Stimulated activated CD4-positive, alpha-beta T cell treated with anti-CD3 and anti-CD28 coated beads, Interleukin-4, amount 100 ng/mL, for 48 hours (primary cell): ENCODE measurements at regions not wholly inside any gene's neighbourhood (a gene's known extent, or its start where the extent isn't known, plus 50 kb on each side); places are given as distances from the start of the nearest gene placed in this dataset.
"Not testable (repeated sequence)": the region's sequence is repeated elsewhere in the genome, so short reads cannot be mapped to it uniquely, and the experiment has no call there.

Experiments used
- DNase-seq, 2 donors: peaks; one replicate each; pipeline ENCODE4 v3.0.0-alpha.2; 2020; ENCODE audit warnings: low read depth in 2 of 2

DNA sequence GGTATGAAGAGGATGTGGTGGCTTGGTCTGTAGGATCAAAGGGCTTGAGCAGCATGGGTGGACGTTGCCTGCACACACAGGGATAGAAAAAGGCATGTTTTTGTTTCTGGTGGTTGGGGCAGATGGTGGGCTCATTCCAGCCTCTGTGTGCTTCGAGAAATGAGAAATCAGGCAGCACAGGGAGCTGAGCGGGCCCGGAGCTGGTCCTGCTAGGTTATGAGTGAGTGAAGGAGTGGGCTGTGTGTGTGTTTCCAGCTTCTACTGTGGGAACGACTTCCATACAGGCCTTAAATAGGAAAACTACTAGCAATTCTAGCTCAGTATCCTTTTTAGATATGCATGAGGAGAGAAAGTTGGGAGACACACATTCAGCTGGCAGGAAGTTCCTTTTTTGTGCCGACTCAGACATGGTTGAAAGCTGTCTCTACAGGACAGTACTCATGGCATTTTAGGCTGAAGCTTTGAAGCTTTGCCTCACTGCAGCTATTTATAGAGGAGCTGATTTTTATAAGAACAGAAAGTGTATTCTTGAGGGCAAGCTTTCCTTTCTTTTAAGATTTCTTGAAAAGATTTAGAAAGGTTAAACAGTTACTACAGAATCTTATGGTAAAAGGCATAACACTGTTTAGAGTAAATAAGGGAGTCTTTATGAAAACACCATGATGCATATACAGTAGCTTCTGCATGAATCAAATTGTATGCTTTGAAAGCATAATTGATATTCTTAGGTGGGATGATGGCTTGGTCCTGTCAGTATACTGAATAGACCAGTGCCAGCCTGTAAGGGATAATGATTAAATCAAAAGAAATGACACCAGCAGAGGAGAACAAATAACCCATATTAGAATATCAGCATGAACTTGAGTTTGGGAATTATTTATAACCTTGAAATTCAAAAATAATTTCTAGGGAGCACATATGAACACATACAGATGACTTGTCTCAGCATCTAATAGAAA, 104.0 kb upstream of the MAN1A1 start:
- DNase-seq: no peak

DNA sequence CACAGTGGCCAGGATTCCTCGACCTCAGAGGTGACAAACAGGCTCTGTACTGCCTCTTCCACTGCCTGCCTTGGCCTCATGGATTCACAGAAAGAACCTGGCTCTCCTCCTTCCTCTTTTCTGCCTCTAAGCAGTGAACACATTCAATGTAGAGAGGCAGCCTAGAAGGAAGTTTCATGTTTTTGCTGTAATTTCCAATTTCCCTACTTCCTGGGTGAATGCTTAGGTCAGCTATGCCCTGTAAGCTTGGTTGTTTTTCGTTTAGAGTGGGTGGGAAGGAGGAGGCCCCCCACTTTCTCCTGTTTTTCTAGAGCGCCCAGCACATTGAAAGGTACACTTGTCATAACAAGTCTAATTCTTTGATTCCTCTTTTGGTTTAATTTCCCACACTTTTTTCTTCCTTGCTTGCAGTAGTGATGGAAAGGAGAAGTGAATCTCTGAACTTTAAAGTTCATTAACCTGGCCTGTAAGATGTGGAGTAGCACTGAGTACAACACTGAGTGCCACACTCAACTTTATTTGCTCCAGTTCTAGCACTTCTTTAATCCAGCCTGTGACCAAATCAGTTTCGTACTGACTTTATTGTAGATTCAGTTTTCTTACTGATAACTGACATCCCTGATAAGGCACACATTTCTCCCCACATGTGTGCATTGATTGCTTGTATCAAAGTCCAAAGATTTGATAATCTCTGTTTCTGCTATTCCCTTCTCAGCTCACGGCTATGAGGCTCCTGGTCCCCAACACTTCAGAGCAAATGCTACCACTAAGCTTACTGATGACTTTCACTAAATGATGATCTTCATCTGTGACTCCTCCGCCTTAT, 100.0 kb upstream of the MAN1A1 start:
- no peak for DNase-seq

DNA sequence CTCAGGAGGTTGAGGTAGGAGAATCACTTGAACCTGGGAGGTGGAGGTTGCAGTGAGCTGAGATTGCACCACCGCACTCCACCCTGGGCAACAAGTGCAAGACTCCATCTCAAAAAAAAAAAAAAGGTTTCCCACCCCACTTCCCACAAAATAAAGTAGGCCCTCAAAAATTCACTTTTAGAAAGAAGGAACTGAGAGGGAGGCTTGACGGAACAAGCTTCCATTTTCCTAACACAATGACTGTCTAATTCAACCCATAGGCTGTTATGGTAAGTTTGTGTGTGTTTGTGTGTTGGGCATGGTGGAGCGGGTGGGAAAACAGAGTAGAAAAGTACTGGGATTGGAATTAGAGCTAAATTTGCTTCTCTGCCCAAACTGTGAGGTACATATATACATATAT, 98.4 kb upstream of the MAN1A1 start:
- no peak for DNase-seq

DNA sequence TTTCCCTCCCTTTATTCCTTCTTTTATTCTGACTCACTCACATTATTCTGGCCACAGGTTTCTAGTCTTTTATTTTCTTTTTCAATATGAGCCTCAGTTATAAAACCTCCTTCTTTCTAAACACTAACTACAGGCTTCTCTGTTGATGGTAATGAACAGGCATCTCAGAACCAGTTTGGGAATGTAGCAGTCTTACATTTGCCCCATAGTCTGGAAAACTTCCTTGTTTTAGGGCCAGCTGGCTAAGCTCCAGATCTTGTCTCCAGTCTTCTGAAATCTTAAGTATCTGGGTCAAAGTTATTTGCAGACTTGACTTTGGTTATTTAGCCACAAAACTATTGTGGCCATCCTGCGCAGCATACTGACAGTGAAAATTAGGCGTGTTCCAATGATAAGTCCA, 97.0 kb upstream of the MAN1A1 start:
- DNase-seq: no peak

GRCh38 chr6:119446115-119446554, 96.6 kb upstream of the MAN1A1 start:
- no peak for DNase-seq

DNA sequence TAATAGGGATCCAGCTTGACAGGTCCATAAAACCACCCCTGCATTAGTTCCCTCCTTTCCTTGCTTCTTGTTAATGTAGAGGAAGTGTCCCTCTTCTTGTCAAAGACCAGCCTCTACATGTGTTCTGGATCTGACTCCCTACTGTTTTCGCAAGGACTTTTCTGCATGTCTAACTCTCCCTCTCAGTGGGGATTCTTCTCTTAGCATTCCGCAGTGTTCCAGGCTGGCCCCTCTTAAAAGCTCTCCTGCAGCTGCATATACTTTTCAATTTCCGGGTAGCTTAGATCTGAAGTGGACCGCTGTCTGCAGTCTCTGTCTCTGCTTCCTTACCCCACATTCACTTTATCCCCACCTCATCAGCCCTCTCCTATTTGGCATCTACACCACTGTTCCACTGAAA, 96.1 kb upstream of the MAN1A1 start:
- no peak for DNase-seq

GRCh38 chr6:119444642-119445557, 95.3 kb upstream of the MAN1A1 start:
- no peak for DNase-seq

GRCh38 chr6:119443993-119444641, 94.6 kb upstream of the MAN1A1 start:
- DNase-seq: no peak

DNA sequence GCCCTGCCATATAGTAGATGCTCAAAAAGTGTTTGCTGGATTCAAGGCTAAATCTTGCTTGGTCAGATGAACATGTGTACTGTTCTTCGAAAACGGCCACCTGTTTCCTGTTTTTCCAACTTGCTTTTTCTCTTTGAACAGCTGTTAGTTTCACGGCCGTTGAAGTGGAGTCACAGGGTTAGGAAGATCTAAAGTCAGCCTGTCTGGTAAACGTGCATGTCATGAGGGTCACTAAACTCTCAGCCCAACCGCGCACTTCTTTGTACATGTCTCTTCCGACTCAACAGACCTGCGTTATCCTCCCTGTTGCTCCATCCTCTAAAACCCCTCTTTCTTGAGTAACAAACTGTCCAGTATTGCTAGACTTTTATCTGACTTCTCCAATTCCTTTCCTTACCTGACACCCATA, 93.2 kb upstream of the MAN1A1 start:
- DNase-seq: no peak

DNA sequence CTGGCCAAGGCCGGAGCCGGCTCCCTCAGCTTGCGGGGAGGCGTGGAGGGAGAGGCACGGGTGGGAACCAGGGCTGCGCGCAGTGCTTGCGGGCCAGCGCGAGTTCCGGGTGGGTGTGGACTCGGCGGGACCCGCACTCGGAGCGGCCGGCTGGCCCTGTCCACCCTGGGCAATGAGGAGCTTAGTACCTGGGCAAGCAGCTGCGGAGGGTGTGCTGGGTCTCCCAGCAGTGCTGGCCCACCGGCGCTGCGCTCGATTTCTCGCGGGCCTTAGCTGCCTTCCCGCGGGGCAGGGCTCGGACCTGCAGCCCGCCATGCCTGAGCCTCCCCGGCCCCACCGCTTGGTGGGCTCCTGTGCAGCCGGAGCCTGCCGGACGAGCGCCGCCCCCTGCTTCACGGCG, 91.4 kb upstream of the MAN1A1 start:
- no peak for DNase-seq

GRCh38 chr6:119436583-119436982, 87.0 kb upstream of the MAN1A1 start:
- no peak for DNase-seq

- DNase-seq: no peak
Observed at GRCh38 chr6:119431799-119432198, 82.2 kb upstream of the MAN1A1 start.

GRCh38 chr6:119430805-119431204, 81.2 kb upstream of the MAN1A1 start:
- no peak for DNase-seq

DNA sequence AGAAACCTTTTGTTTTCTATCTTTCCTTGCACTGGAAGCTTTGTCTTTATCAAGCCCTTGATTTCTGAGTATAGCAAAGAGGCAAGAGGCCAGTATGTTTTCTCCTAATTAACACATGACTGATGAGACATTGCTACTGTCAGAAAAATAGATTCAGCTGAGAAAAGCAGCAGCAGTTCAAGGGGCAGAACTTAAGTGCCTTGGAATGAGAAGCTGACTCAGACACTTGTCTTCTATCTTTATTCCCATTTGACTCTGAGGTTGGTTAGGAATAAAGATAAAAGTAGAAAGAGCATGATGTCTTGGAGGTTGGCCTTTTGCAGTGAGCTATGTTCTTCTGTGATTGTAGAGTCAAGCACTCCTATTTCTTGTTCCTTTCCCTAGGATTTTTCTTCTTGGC, 79.1 kb upstream of the MAN1A1 start:
- no peak for DNase-seq

DNA sequence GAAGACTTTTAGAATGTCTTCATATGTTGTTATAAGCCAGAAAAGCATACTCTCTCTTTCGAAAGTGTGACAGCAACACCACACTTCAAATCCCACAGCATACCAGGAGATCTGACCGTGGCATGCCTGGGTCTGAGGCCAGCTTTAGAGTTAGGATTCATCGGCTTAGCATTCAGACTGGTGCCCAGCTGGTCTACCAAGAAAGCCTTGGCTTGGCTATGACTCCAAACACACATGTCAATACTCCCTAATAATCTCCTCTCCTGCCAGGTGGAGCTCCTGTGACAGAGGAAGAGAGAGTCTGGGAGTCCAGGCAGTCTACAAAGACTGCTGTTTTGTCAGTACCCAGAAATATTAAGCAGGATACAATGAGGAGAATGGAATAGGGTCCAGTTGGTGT, 77.1 kb upstream of the MAN1A1 start:
- no peak for DNase-seq

DNA sequence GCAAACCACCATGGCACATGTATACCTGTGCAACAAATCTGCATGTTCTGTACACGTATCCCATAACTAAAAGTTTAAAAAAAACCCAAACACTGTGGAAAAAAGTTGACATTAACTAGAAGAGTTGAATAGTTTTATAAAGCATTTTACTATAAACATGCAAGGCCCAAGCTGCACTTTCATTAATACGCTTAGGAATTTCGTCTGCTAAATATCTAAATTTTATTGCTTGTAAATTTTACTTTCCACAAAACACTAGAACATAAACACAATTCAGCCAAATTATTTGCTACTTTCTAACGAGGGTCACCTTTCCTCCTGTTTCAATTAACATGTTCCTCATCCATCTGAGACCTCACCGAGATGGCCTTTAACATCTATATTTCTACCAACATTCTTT, 74.4 kb upstream of the MAN1A1 start:
- DNase-seq: no peak

DNA sequence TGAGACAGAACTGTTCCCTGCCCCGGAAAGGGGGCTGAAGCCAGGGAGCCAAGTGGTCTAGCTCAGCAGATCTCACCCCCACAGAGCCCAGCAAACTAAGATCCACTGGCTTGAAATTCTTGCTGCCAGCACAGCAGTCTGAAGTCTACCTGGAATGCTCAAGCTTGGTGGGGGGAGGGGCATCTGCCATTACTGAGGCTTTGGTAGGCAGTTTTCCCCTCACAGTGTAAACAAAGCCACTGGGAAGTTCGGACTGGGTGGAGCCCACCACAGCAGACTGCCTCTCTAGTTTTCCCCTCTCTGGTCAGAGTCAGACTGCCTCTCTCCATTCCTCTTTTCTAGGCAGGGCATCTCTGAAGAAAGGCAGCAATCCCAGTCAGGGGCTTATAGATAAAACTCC, 68.5 kb upstream of the MAN1A1 start:
- not testable (repeated sequence) for DNase-seq

GRCh38 chr6:119407156-119407555, 57.6 kb upstream of the MAN1A1 start:
- no peak for DNase-seq

DNA sequence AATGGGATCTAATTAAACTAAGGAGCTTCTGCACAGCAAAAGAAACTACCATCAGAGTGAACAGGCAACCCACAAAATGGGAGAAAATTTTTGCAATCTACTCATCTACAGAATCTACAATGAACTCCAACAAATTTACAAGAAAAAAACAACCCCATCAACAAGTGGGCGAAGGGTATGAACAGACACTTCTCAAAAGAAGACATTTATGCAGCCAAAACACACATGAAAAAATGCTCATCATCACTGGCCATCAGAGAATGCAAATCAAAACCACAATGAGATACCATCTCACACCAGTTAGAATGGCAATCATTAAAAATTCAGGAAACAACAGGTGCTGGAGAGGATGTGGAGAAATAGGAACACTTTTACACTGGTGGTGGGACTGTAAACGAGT, 55.6 kb upstream of the MAN1A1 start:
- not testable (repeated sequence) for DNase-seq
